OCI-LY7 (cell line): ENCODE measurements at regions not wholly inside any gene's neighbourhood (a gene's known extent, or its start where the extent isn't known, plus 50 kb on each side); places are given as distances from the start of the nearest gene placed in this dataset.

Experiments used
- BruUV-seq: library from RNA; stranded (reverse); fragments of 400-500 nt; replicated peaks from 2 replicates; lab custom pipeline; 2021; lab: Mats Ljungman, UMichigan
- CTCF ChIA-PET: fragments of 300-600 bp; sonication (Branson Sonifier 250); formaldehyde crosslinking; loops from one replicate; lab custom pipeline; 2022; ENCODE audit warnings: antibody characterized with exemption; ENCODE audit not compliant: unreplicated experiment; lab: Charles Lee
- POLR2A ChIA-PET: fragments of 300-600 bp; sonication (Branson Sonifier 250); formaldehyde crosslinking; loops from one replicate; lab custom pipeline; 2022; ENCODE audit warnings: antibody characterized with exemption; lab: Charles Lee
- DNase-seq: peaks from one replicate; pipeline ENCODE4 v3.0.0-alpha.2; 2015; ENCODE audit warnings: low spot score
- H2AFZ ChIP-seq: fragments of 200-600 bp; sonication (generic), shearing (Covaris generic); 2 replicates; pipeline ENCODE4 v1.6.1; 2014; ENCODE audit warnings: mild to moderate bottlenecking, antibody characterized with exemption, low read length, moderate library complexity
- H3K27ac ChIP-seq: fragments of 200-600 bp; sonication (generic); 2 replicates; pipeline ENCODE4 v1.5.1; 2014; ENCODE audit warnings: mixed run types, low read depth, mild to moderate bottlenecking, moderate library complexity, low read length, inconsistent platforms; ENCODE audit not compliant: poor library complexity, severe bottlenecking
- H3K36me3 ChIP-seq: fragments of 200-600 bp; sonication (generic); 2 replicates; pipeline ENCODE4 v1.6.1; 2014; ENCODE audit warnings: mild to moderate bottlenecking, antibody characterized with exemption, low read length, moderate library complexity, mixed read lengths; ENCODE audit not compliant: insufficient read depth
- H3K4me1 ChIP-seq: fragments of 200-600 bp; sonication (generic); 2 replicates; pipeline ENCODE4 v1.5.1; 2014; ENCODE audit warnings: mild to moderate bottlenecking, low read length; ENCODE audit not compliant: insufficient read depth, poor library complexity, severe bottlenecking
- H3K4me2 ChIP-seq: fragments of 200-600 bp; sonication (generic); 2 replicates; pipeline ENCODE4 v1.6.1; 2014; ENCODE audit warnings: mild to moderate bottlenecking, low read length
- H3K4me3 ChIP-seq: fragments of 200-600 bp; sonication (generic); 2 replicates; pipeline ENCODE4 v1.5.1; 2014; ENCODE audit warnings: mild to moderate bottlenecking, low read depth, low read length; ENCODE audit not compliant: poor library complexity, severe bottlenecking
- H3K79me2 ChIP-seq: fragments of 200-600 bp; sonication (generic); 2 replicates; pipeline ENCODE4 v1.6.1; 2016; ENCODE audit warnings: low read depth, mild to moderate bottlenecking, low read length, moderate library complexity, mixed read lengths; ENCODE audit not compliant: insufficient read depth
- H3K9me2 ChIP-seq: fragments of 200-600 bp; sonication (generic); 2 replicates; pipeline ENCODE4 v1.6.1; 2016; ENCODE audit warnings: mild to moderate bottlenecking, low read length, mixed read lengths; ENCODE audit not compliant: insufficient read depth
- H3K9me3 ChIP-seq: fragments of 200-600 bp; sonication (generic); 2 replicates; pipeline ENCODE4 v1.6.1; 2014; ENCODE audit warnings: mild to moderate bottlenecking, mixed run types, low read length, mixed read lengths
- H4K20me1 ChIP-seq: fragments of 200-600 bp; sonication (generic); 2 replicates; pipeline ENCODE4 v1.6.1; 2014; ENCODE audit warnings: mild to moderate bottlenecking, antibody characterized with exemption, low read length, moderate library complexity, mixed read lengths; ENCODE audit not compliant: insufficient read depth
- CTCF ChIP-seq: fragments of 200-600 bp; sonication (generic); conservative IDR thresholded peaks from 2 replicates; pipeline ENCODE4 v1.5.1; 2014; ENCODE audit warnings: mild to moderate bottlenecking, antibody characterized with exemption, low read length, moderate library complexity, mixed read lengths
- EZH2phosphoT487 ChIP-seq: fragments of 200-600 bp; sonication (generic); IDR thresholded peaks from 2 replicates; pipeline ENCODE4 v1.6.1; 2018; ENCODE audit warnings: low read depth, borderline replicate concordance, mild to moderate bottlenecking, mixed run types, antibody characterized with exemption, low read length, moderate library complexity, mixed read lengths
- intact Hi-C: fragments of 100-400 bp; cut with micrococcal nuclease; formaldehyde crosslinking; loops from one replicate; pipeline ENCODE4 v1.10.0; 2022; ENCODE audit not compliant: unreplicated experiment

GRCh38 chr1:22277662-22278061 is 134.8 kb upstream of the WNT4 start:
- no TSS peak for BruUV-seq
- no peaks in the 10 kb centered on the region for H3K4me1 ChIP-seq
- H3K4me3 ChIP-seq, result no peak overlapping the region
- intact Hi-C loops, result no loop called here
- H3K4me2 ChIP-seq, result no peak overlapping the region
- DNase-seq, result no peak
- ChIA-PET POLR2A (no interaction called here), CTCF (no interaction called here)
- H4K20me1 ChIP-seq, result no peaks in the 10 kb centered on the region
- H3K27ac ChIP-seq, result no peak overlapping the region
- TF ChIP-seq EZH2phosphoT487, result no peak
- TF ChIP-seq CTCF, result no peak
- no peaks in the 10 kb centered on the region for H3K9me3 ChIP-seq
- H3K9me2 ChIP-seq, result no peaks in the 10 kb centered on the region
- no peak overlapping the region for H2AFZ ChIP-seq
- no peaks in the 10 kb centered on the region for H3K79me2 ChIP-seq
- H3K36me3 ChIP-seq, result no peaks in the 10 kb centered on the region

- no TSS peak for BruUV-seq
- no peaks in the 10 kb centered on the region for H3K4me1 ChIP-seq
- POLR2A ChIA-PET, result no interaction called here
- H2AFZ ChIP-seq, result no peak overlapping the region
- H3K4me2 ChIP-seq, result no peak overlapping the region
- H3K9me2 ChIP-seq, result no peaks in the 10 kb centered on the region
- H4K20me1 ChIP-seq, result no peaks in the 10 kb centered on the region
- H3K36me3 ChIP-seq, result no peaks in the 10 kb centered on the region
- no peak for DNase-seq
- no peak overlapping the region for H3K27ac ChIP-seq
- CTCF ChIA-PET, result no interaction called here
- TF ChIP-seq EZH2phosphoT487, result no peak
- TF ChIP-seq CTCF, result no peak
- no peaks in the 10 kb centered on the region for H3K79me2 ChIP-seq
- H3K4me3 ChIP-seq, result no peak overlapping the region
- no peaks in the 10 kb centered on the region for H3K9me3 ChIP-seq
- intact Hi-C loops, result no loop called here
Observed at GRCh38 chr1:22279735-22280134, 136.8 kb upstream of the WNT4 start.

GRCh38 chr1:22280526-22280925 is 137.6 kb upstream of the WNT4 start:
- POLR2A ChIA-PET, result no interaction called here
- CTCF ChIA-PET, result no interaction called here
- H3K9me2 ChIP-seq, result no peaks in the 10 kb centered on the region

More at GRCh38 chr1:22280526-22280925, 137.6 kb upstream of the WNT4 start:
- Histone ChIP-seq H4K20me1 (no peaks in the 10 kb centered on the region), H3K4me3 (no peak overlapping the region), H3K36me3 (no peaks in the 10 kb centered on the region), H3K27ac (no peak overlapping the region), H3K9me3 (no peaks in the 10 kb centered on the region), H2AFZ (no peak overlapping the region), H3K4me1 (no peaks in the 10 kb centered on the region), H3K4me2 (no peak overlapping the region), H3K79me2 (no peaks in the 10 kb centered on the region)
- TF ChIP-seq CTCF, result no peak
- no peak for TF ChIP-seq EZH2phosphoT487
- no TSS peak for BruUV-seq
- DNase-seq, result no peak
- intact Hi-C loops, result no loop called here
